H9 (cell line): ENCODE measurements at regions not wholly inside any gene's neighbourhood (a gene's known extent, or its start where the extent isn't known, plus 50 kb on each side); places are given as distances from the start of the nearest gene placed in this dataset.

Experiments
- DNase-seq: peaks from one replicate; pipeline ENCODE4 v3.0.0-alpha.2; 2017
- H2AFZ ChIP-seq: one replicate; pipeline ENCODE4 v1.6.1; 2013; ENCODE audit warnings: mild to moderate bottlenecking, low read length, control low read depth, moderate library complexity
- H2AK5ac ChIP-seq: 2 replicates; pipeline ENCODE4 v1.6.1; 2013; ENCODE audit warnings: low read length, control low read depth, mixed read lengths; ENCODE audit not compliant: insufficient read length
- H2BK120ac ChIP-seq: one replicate; pipeline ENCODE4 v1.6.1; 2013; ENCODE audit warnings: low read depth, mild to moderate bottlenecking, low read length, control low read depth, inconsistent platforms; ENCODE audit not compliant: poor library complexity, severe bottlenecking
- H2BK12ac ChIP-seq: 2 replicates; pipeline ENCODE4 v1.6.1; 2013; ENCODE audit warnings: low read length, control low read depth, mixed read lengths, low read depth; ENCODE audit not compliant: insufficient read length
- H2BK15ac ChIP-seq: 2 replicates; pipeline ENCODE4 v1.6.1; 2013; ENCODE audit warnings: low read depth, low read length, control low read depth
- H2BK20ac ChIP-seq: one replicate; pipeline ENCODE4 v1.6.1; 2013; ENCODE audit warnings: low read depth, mild to moderate bottlenecking, low read length, control low read depth, inconsistent platforms; ENCODE audit not compliant: poor library complexity, severe bottlenecking
- H2BK5ac ChIP-seq: 2 replicates; pipeline ENCODE4 v1.6.1; 2013; ENCODE audit warnings: low read length, control low read depth, mixed read lengths; ENCODE audit not compliant: insufficient read length
- H3K14ac ChIP-seq: 2 replicates; pipeline ENCODE4 v1.6.1; 2013; ENCODE audit warnings: low read length, control low read depth; ENCODE audit not compliant: insufficient read depth
- H3K18ac ChIP-seq: 2 replicates; pipeline ENCODE4 v1.6.1; 2013; ENCODE audit warnings: low read depth, mild to moderate bottlenecking, mixed read lengths, low read length, control low read depth; ENCODE audit not compliant: insufficient read length
- H3K23ac ChIP-seq: 2 replicates; pipeline ENCODE4 v1.6.1; 2013; ENCODE audit warnings: low read length, control low read depth, mixed read lengths, low read depth; ENCODE audit not compliant: insufficient read length
- H3K23me2 ChIP-seq: 2 replicates; pipeline ENCODE4 v1.6.1; 2013; ENCODE audit warnings: low read depth, mild to moderate bottlenecking, mixed read lengths, low read length, control low read depth; ENCODE audit not compliant: insufficient read length, poor library complexity, severe bottlenecking
- H3K27ac ChIP-seq: 2 replicates; pipeline ENCODE4 v1.5.1; 2013; ENCODE audit warnings: low read length, control low read depth, mixed read lengths, low read depth; ENCODE audit not compliant: insufficient read length
- H3K27me3 ChIP-seq: 2 replicates; pipeline ENCODE4 v1.6.1; 2013; ENCODE audit warnings: low read length, control low read depth, inconsistent platforms; ENCODE audit not compliant: insufficient read depth
- H3K4ac ChIP-seq: 2 replicates; pipeline ENCODE4 v1.6.1; 2013; ENCODE audit warnings: low read depth, mild to moderate bottlenecking, control low read depth, inconsistent platforms, low read length, moderate library complexity
- H3K4me1 ChIP-seq: 2 replicates; pipeline ENCODE4 v1.6.1; 2013; ENCODE audit warnings: low read length, control low read depth, inconsistent platforms; ENCODE audit not compliant: insufficient read depth
- H3K4me2 ChIP-seq: 2 replicates; pipeline ENCODE4 v1.6.1; 2013; ENCODE audit warnings: low read length, control low read depth, mixed read lengths; ENCODE audit not compliant: insufficient read length, insufficient read depth
- H3K56ac ChIP-seq: 2 replicates; pipeline ENCODE4 v1.6.1; 2013; ENCODE audit warnings: low read depth, mild to moderate bottlenecking, mixed read lengths, low read length, control low read depth; ENCODE audit not compliant: insufficient read length
- H3K79me1 ChIP-seq: 2 replicates; pipeline ENCODE4 v1.6.1; 2013; ENCODE audit warnings: low read depth, mild to moderate bottlenecking, moderate library complexity, low read length, control low read depth, inconsistent platforms; ENCODE audit not compliant: insufficient read depth, poor library complexity, severe bottlenecking
- H3K79me2 ChIP-seq: 2 replicates; pipeline ENCODE4 v1.6.1; 2013; ENCODE audit warnings: low read length, control low read depth, inconsistent platforms; ENCODE audit not compliant: insufficient read depth
- H3K9ac ChIP-seq: 2 replicates; pipeline ENCODE4 v1.6.1; 2013; ENCODE audit warnings: low read length, control low read depth, mixed read lengths; ENCODE audit not compliant: insufficient read length; ENCODE audit errors: extremely low read depth
- H3K9me3 ChIP-seq: one replicate; pipeline ENCODE4 v1.6.1; 2013; ENCODE audit warnings: low read depth, low read length, inconsistent platforms; ENCODE audit not compliant: control insufficient read depth
- H3T11ph ChIP-seq: one replicate; pipeline ENCODE4 v1.6.1; 2013; ENCODE audit warnings: mild to moderate bottlenecking, low read length, control low read depth, inconsistent platforms
- H4K20me1 ChIP-seq: one replicate; pipeline ENCODE4 v1.6.1; 2013; ENCODE audit not compliant: control insufficient read depth, insufficient read length, insufficient read depth
- H4K5ac ChIP-seq: 2 replicates; pipeline ENCODE4 v1.6.1; 2013; ENCODE audit warnings: low read depth, mild to moderate bottlenecking, mixed read lengths, low read length, control low read depth; ENCODE audit not compliant: insufficient read length
- H4K8ac ChIP-seq: replicated peaks from 2 replicates; pipeline ENCODE4 v1.6.1; 2013; ENCODE audit warnings: low read length, control low read depth, mixed read lengths, low read depth; ENCODE audit not compliant: insufficient read length
- H4K91ac ChIP-seq: 2 replicates; pipeline ENCODE4 v1.6.1; 2013; ENCODE audit warnings: low read depth, mild to moderate bottlenecking, moderate library complexity, mixed read lengths, low read length, control low read depth; ENCODE audit not compliant: insufficient read length
- H3K27ac Mint-ChIP-seq, 3 experiments: 2 replicates in 2 of 3; 3 replicates in 1 of 3; pipeline ENCODE4 v1.8.0; 2020 to 2021; ENCODE audit warnings: mixed read lengths in 3 of 3, mild to moderate bottlenecking in 1 of 3, moderate library complexity in 1 of 3
- H3K27me3 Mint-ChIP-seq: 2 replicates; pipeline ENCODE4 v1.8.0; 2021; ENCODE audit warnings: low read depth, mild to moderate bottlenecking, moderate library complexity, mixed read lengths
- H3K36me3 Mint-ChIP-seq, 3 experiments: 2 replicates in 2 of 3; 3 replicates in 1 of 3; pipeline ENCODE4 v1.8.0; 2020 to 2021; ENCODE audit warnings: low read depth in 3 of 3, mixed read lengths in 3 of 3; ENCODE audit not compliant: insufficient read depth in 1 of 3
- H3K4me1 Mint-ChIP-seq, 2 experiments: 2 replicates each; pipeline ENCODE4 v1.8.0; 2020; ENCODE audit warnings: mixed read lengths in 2 of 2
- H3K4me3 Mint-ChIP-seq, 2 experiments: 2 replicates in 1 of 2; 3 replicates in 1 of 2; pipeline ENCODE4 v1.8.0; 2020 to 2021; ENCODE audit warnings: mild to moderate bottlenecking in 2 of 2, mixed read lengths in 2 of 2, moderate library complexity in 1 of 2
- H3K9me3 Mint-ChIP-seq, 2 experiments: 2 replicates in 1 of 2; 3 replicates in 1 of 2; pipeline ENCODE4 v1.8.0; 2020; ENCODE audit warnings: mild to moderate bottlenecking in 2 of 2, mixed read lengths in 2 of 2, moderate library complexity in 1 of 2
- CTCF ChIP-seq: fragments of 200-600 bp; sonication (generic); conservative IDR thresholded peaks from 3 replicates; pipeline ENCODE4 v1.8.0; 2021; ENCODE audit warnings: antibody characterized with exemption, mild to moderate bottlenecking
- WGBS: extraction: QIAGEN DNeasy Blood & Tissue Kit; methylation state at CpG from one replicate; pipeline ENCODE4 v1.1.7; 2013; ENCODE audit warnings: missing lambda C conversion rate, low lambda C conversion rate, mixed read lengths; ENCODE audit not compliant: insufficient read length; ENCODE audit errors: extremely low coverage; 5-methylcytosine and 5-hydroxymethylcytosine counted together

GRCh38 chr17:14019186-14019956 is 49.9 kb upstream of the COX10 start:
- H3K14ac ChIP-seq: no peak overlapping the region

More at GRCh38 chr17:14019186-14019956, 49.9 kb upstream of the COX10 start:
- no peaks in the 10 kb centered on the region for H3K79me2 ChIP-seq
- H3K27ac Mint-ChIP-seq: peak overlapping the region in 1 of 3 experiments; percentile 8; a peak in 2 of 7 replicates
- no peak overlapping the region for H4K5ac ChIP-seq
- H4K91ac ChIP-seq: no peak overlapping the region
- WGBS: no CpG with 5 or more reads among the region's 9 CpGs
- no peak overlapping the region for H2BK20ac ChIP-seq
- no peak overlapping the region for H2BK5ac ChIP-seq
- H3K18ac ChIP-seq: no peak overlapping the region
- no peak overlapping the region for H2BK12ac ChIP-seq
- H4K20me1 ChIP-seq: no peaks in the 10 kb centered on the region
- no peak overlapping the region for H2BK15ac ChIP-seq
- no peaks in the 10 kb centered on the region for H3K27me3 ChIP-seq
- H3K9ac ChIP-seq: no peak overlapping the region
- no peak for TF ChIP-seq CTCF
- no peak overlapping the region for H3K4me2 ChIP-seq
- H3K9me3 Mint-ChIP-seq: no peaks in the 10 kb centered on the region
- H3K23me2 ChIP-seq: no peaks in the 10 kb centered on the region
- H3K23ac ChIP-seq: no peak overlapping the region
- no peak overlapping the region for H2AFZ ChIP-seq
- H3K4me1 ChIP-seq: no peaks in the 10 kb centered on the region
- no peak overlapping the region for H3K4me3 Mint-ChIP-seq
- no peak overlapping the region for H3K56ac ChIP-seq
- H3K79me1 ChIP-seq: no peaks in the 10 kb centered on the region
- no peaks in the 10 kb centered on the region; the same call in 1 of the 2 replicates for H3K27me3 Mint-ChIP-seq
- H4K8ac ChIP-seq: no peak overlapping the region
- H3K27ac ChIP-seq: no peak overlapping the region
- H3K9me3 ChIP-seq: no peaks in the 10 kb centered on the region
- DNase-seq: no peak
- H3K36me3 Mint-ChIP-seq: peaks cover 0 to 4% (median 0%) of the 10 kb centered on the region in 3 experiments; a peak in 2 of 7 replicates
- no peak overlapping the region for H2AK5ac ChIP-seq
- H2BK120ac ChIP-seq: no peak overlapping the region
- no peak overlapping the region for H3K4ac ChIP-seq
- no peak overlapping the region for H3T11ph ChIP-seq
- H3K4me1 Mint-ChIP-seq: peaks cover 0 to 7% of the 10 kb centered on the region in 2 experiments; a peak in 1 of 4 replicates
